GM21737 (cell line): ENCODE measurements at regions not wholly inside any gene's neighbourhood (a gene's known extent, or its start where the extent isn't known, plus 50 kb on each side); places are given as distances from the start of the nearest gene placed in this dataset.

ENCODE experiments used
- ATAC-seq: cut with Tn5 transposase; IDR thresholded peaks from one replicate; pipeline ENCODE4 v1.9.1; 2021; ENCODE audit warnings: mild to moderate bottlenecking, moderate library complexity; ENCODE audit not compliant: unreplicated experiment

DNA sequence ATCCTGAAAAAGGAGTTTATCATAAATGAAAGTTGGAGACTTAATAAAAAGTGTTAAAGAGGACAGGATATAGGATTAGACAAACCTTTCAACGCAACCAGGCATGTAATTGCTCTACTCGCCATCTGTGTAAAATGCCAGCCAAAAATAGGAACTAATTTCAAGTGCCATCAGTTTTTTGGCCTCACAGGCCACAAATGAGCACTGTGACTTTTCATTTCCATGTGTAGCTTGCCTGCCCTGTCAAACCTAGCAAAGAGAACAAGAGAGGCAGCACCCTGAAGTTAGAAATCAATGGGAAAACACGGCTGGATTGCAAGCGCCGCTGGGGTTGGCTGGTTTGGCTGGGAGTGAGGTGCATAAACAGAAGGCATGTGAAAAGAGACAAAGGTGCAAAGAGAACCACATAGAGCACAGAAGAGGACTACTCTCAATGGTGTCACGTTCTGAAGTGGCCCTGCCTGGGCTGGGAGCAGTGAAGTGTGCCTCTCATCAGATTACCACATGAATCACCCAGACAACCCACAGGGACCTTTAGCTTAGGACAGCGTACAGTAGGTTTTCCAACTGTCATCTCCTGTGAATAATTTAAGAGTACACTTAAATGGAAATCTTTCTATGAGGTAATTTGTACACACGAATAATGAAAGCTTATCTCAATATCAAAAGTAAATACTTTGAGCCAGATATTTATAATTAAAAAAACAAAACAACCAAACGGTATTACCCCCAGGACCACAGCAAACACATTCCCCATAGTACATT, 78.0 kb upstream of the NHSL1 start:
- ATAC-seq = no peak

DNA sequence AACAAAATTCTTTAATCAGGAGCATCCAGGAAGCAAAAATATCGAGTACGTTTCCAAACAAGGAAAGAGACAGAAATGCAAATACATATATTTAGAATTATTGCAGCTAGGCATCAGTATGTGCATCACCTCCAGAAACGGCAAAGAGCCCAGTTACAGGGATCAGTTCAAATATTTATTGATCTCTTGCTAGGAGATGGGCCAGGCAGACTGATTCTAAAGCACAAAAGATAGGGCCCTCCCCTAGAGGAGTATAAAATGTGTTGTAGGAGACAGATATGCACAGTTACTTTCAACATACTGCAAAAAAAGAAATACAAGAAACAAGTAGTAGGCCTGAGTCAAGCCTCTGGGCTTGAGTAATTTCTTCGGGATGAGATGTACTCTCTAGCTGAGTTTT, 80.7 kb upstream of the NHSL1 start:
- ATAC-seq = no peak

GRCh38 chr6:138580801-138581200, 81.5 kb upstream of the NHSL1 start:
- ATAC-seq = no peak

- no peak for ATAC-seq
Observed at GRCh38 chr6:138582573-138582972, 83.3 kb upstream of the NHSL1 start.

DNA sequence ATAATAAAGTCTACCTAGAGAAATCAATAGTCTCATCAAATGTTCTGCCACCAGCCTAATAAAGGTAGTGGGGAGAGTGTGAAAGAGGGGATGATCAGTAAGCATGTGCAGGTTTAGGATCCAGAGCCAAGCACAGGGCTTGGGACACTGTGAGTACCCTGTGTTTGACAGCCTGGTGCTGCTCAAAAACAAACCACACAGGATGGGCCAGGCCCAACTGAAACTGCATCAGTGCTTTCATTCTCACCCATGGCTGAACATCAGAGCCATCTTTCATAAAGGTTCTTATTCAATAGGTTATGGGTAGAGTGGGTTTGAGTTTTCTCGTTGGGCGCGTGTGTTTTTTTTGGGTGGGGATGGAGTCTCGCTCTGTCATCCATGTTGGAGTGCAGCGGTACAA, 87.3 kb upstream of the NHSL1 start:
- ATAC-seq = peak; percentile 43

DNA sequence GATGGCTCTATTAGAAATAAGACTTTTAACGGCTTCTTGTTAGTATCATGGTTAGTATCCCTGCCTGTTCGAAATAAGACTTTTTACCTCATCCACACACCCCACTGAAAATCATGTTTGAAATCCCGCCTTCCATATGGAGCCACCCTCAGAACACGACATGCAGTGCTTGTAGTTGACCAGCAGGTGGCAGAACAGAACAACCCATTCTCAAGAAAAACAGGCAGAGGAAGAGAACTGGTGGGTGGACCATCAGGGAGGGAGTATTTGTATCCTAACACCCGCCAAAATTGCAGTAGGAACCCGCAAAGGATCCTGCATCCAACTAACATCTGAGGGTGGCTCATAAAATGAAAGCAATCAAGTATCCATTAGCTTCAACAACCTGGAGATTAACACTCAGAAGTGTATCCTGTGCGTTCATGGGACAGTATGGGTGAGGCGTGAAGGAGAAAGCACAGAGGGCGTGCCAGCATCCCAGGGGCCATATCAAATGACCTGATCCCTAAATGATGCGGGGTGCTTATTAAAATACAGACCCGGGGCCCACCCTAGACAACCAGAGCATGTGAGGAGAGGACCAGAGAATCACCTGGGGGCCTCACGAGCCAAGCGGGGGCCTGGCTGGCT, 89.6 kb upstream of the NHSL1 start:
- no peak for ATAC-seq

- ATAC-seq = no peak
Observed at GRCh38 chr6:138590796-138591709, 91.8 kb upstream of the NHSL1 start.

DNA sequence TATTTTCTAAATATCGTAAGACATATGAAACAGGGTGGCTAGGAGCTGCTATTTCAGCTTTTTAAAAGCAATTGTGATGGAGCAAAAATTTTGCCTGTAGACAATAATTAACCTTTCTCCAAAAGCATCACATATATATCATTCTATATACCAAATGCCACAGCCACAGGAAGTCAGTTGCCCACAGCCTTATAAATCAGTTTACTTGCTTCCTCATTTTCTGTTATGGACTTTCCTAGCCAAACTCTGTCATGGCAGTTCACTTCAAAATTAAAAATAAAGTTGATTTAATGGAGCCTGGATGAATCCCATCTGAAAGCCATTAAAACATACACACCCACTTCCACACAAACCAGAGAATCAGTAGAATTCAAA, 93.4 kb upstream of the NHSL1 start:
- peak; percentile 48 for ATAC-seq

DNA sequence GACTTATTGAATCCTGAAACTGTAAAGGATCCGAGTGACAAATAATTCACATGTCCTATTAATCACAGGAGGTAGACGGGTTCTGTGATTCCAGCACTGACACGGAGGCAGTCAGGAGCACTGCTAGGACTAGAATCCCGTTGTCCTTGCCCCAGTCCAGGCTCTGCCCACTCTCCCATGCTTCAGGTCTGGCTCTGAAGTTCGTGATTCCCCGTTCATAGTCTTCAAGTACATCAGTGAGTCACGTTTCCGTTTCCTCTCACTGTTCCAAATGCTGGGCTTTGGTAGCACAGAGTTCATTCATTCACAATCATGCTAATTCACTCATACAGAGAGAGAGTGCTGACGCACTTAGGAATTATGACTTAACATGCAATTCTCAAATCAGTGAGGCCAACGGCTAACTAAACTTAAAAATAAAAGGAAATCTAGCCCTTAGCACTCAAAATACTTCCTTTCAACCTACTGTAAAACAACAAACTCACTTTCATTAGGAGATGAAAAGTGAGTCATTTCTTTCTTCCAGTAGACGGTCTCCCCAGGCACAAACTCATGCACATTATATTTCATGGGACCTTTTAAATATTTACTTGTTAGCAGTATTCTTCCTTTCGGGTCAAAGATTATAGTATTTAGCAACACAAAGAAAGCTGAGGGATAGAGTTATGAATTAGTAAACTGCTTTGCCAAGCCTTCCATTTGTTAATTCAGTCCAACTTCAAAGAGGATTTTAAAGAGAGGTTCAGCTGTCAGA, 94.0 kb upstream of the NHSL1 start:
- peak; percentile 78 for ATAC-seq

- no peak for ATAC-seq
Observed at GRCh38 chr6:138593909-138594757, 94.8 kb upstream of the NHSL1 start.

- no peak for ATAC-seq
Observed at GRCh38 chr6:138594758-138595140, 95.5 kb upstream of the NHSL1 start.

DNA sequence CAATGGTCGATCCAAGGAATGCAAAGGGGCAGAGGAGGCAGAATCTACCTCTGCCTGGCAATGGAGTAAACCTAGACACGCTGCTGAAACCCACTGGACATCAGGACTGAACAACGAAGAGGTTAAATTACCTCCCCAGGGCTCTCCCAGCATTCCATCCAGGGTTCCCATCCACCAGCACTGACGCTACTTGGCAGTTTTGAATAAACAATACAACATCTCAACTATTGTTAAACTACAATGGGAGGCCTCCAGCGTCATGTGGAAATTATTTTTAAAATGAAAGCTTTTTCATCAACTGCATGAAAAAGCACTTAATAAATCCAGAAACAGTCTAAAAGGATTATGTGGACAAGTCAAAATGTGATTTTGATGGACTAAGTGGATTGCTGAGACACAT, 96.8 kb upstream of the NHSL1 start:
- no peak for ATAC-seq

GRCh38 chr6:138596591-138596990, 97.3 kb upstream of the NHSL1 start:
- no peak for ATAC-seq

- ATAC-seq = no peak
Observed at GRCh38 chr6:138597336-138597735, 98.0 kb upstream of the NHSL1 start.

DNA sequence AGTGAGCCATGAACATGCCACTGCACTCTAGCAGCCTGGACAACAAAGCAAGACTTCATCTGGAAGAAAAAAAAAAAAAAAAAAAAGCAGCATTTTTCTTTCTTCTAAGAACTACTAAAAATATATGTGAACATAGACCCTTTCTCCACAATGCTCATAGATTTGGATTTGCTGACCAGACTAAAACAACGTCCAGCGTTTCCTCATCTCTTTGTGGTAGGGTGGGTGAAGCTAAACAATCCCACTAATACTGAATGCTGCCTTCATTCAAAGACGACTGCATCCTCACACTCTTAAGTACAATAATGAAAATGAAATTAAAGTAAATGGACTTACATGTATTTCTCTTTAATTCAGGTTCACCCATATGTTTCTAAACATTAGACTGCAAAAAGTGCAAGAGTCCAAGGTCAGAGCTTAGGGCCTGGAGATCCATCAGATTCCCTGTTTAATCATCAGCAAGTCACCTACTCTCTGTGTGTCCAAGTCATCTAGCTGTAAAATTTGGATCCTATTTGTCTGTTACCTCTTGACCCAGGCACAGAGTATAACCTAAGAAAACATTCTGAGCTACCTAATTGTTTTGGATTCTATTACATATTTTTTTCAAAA, 99.4 kb upstream of the NHSL1 start:
- ATAC-seq = no peak

GRCh38 chr6:138600261-138600660, 101.0 kb upstream of the NHSL1 start:
- no peak for ATAC-seq

- no peak for ATAC-seq
Observed at GRCh38 chr6:138600726-138601125, 101.4 kb upstream of the NHSL1 start.

GRCh38 chr6:138601128-138601527, 101.8 kb upstream of the NHSL1 start:
- ATAC-seq = no peak

DNA sequence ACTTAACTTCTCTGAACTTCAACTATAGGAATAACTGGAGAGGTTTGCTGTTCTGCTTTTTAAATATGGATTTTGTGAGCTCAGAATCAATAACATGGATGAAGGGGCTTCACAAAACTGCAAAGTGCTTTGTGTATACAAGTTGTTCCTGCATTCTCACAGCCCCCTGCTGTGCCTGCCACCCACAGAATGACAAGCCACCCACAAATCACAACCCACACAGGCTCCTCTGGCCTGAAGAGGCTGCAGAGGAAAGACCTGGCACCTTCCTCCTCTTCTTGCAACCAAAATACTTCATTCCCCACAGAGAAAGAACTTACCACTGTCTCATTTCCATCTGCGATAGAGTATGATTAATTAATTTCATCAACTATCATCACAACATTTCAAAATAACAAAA, 106.7 kb upstream of the NHSL1 start:
- no peak for ATAC-seq
